Fibroblast of mammary gland (primary cell): ENCODE measurements at regions not wholly inside any gene's neighbourhood (a gene's known extent, or its start where the extent isn't known, plus 50 kb on each side); places are given as distances from the start of the nearest gene placed in this dataset.

ENCODE experiments used
- DNase-seq: peaks from one replicate; pipeline ENCODE4 v3.0.0-alpha.2; 2010; ENCODE audit warnings: low read depth
- H3K4me3 ChIP-seq: 2 replicates; pipeline ENCODE4 v1.5.1; 2011; ENCODE audit warnings: low read depth, mild to moderate bottlenecking, low read length, moderate library complexity; ENCODE audit not compliant: control insufficient read depth
- CTCF ChIP-seq: conservative IDR thresholded peaks from 2 replicates; pipeline ENCODE4 v1.5.1; 2011; ENCODE audit warnings: low read depth, low read length, inconsistent platforms; ENCODE audit not compliant: control insufficient read depth, insufficient read depth

- TF ChIP-seq CTCF, result no peak
- peak; percentile 11 for DNase-seq
- H3K4me3 ChIP-seq, result no peak overlapping the region
Measured at GRCh38 chr5:38207343-38207742, 51.0 kb upstream of the EGFLAM start.

DNA sequence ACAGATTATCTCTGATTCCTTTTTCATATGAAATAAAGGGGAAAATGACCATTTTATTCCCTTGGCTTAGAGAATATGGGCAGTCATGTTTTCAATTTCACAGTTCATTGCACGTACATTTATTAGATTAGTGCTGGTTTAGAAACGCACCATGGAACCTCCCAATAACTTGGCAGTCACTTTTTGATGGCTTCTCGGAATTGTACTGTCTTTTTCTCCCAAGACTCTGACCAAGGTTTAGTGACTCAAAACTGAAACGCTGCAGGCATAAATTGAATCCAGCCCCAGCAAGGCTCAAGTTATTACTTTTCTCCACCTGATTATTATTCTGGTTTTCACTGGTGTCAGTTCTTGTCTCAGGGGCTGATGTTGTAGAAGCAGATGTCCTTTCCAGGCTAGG is 55.6 kb upstream of the EGFLAM start:
- TF ChIP-seq CTCF, result no peak
- H3K4me3 ChIP-seq, result no peak overlapping the region
- no peak for DNase-seq

GRCh38 chr5:38200872-38201557 is 57.3 kb upstream of the EGFLAM start:
- no peak for TF ChIP-seq CTCF
- peak; percentile 0 for DNase-seq

DNA sequence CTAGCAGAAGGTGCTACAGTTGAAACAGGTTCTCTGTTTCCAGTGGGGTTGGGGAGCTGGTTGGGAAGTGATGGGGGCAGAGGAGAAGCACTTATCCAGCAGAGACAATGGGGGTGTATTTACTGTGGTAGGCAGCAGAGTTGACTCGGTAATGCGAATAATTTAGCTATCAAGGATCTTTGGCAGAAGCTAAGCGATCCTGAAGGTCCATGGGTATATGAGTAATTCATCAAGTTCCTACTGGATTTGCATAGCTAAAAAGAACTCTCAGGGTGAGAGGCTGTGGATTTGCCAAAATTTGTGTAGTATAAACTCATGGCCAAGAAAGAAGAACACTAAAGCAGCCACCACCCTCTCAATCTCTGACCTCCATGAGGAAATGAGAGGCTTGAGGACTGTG is 61.2 kb upstream of the EGFLAM start:
- TF ChIP-seq CTCF, result no peak
- H3K4me3 ChIP-seq, result no peak overlapping the region
- no peak for DNase-seq

More at GRCh38 chr5:38200872-38201557, 57.3 kb upstream of the EGFLAM start:
- H3K4me3 ChIP-seq, result no peak overlapping the region

DNA sequence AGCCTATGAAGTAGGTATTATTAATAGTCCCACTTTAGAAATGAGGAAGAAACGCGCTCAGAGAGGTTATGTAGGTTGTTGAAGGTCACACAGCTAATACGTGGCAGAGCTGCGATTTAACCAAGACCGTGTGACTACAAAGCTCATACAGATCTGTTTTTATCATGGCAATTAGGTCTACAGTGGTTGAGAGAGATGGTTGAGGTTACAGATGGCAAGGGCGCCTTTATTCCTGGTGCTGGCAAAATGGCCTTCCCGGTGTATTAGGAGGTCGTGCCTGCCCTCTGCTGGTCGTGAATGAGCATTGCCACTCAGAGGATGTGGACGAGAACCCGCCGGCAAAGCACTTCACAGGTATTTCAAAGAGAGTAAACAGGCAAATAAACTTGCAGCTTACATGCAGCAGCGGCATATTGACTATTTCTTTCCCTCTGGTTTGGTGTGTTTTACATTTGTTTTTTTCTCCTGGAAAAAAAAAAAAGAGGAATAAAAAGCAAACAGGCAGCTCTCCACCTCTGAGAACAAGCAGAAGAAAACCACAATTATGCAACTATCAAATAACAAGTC is 65.3 kb upstream of the EGFLAM start:
- peak; percentile 62 for DNase-seq
- H3K4me3 ChIP-seq, result no peak overlapping the region
- peak; percentile 93 for TF ChIP-seq CTCF

DNA sequence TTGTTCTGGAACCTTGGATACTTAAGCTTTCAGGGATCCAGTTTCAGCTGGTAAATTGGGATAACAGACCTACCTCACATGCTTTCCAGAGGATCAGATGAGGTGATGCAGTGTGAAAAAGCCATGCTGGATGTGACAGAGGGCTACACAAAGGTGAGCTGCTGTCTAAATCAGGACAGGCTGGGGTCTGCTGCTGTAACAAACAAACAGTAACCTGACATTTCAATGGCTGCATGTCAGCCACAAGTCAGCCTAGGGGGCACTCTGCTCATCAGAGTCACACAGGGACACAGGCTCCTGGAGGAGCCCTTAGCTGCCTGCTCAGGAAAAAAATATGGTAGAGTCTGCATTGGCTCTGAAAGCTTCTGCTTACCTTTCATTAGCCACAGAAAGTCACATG is 66.7 kb upstream of the EGFLAM start:
- no peak for DNase-seq
- H3K4me3 ChIP-seq, result no peak overlapping the region
- TF ChIP-seq CTCF, result no peak
